Suprapubic skin (tissue), 4 donors: ENCODE measurements at regions not wholly inside any gene's neighbourhood (a gene's known extent, or its start where the extent isn't known, plus 50 kb on each side); places are given as distances from the start of the nearest gene placed in this dataset.

ENCODE experiments used
- DNase-seq, 2 donors: peaks; one replicate each; pipeline ENCODE4 v3.0.0-alpha.2; 2019; ENCODE audit warnings: low spot score in 2 of 2
- H3K27ac ChIP-seq: fragments of 200-600 bp; sonication (generic); one replicate; pipeline ENCODE4 v1.5.1; 2019
- H3K27me3 ChIP-seq: fragments of 200-600 bp; sonication (generic); one replicate; pipeline ENCODE4 v1.5.1; 2019
- H3K36me3 ChIP-seq: fragments of 200-600 bp; sonication (generic); one replicate; pipeline ENCODE4 v1.5.1; 2019
- H3K4me1 ChIP-seq: fragments of 200-600 bp; sonication (generic); one replicate; pipeline ENCODE4 v1.5.1; 2019
- H3K4me3 ChIP-seq: fragments of 200-600 bp; sonication (generic); one replicate; pipeline ENCODE4 v1.5.1; 2019; ENCODE audit warnings: mild to moderate bottlenecking
- H3K9me3 ChIP-seq: fragments of 200-600 bp; sonication (generic); one replicate; pipeline ENCODE4 v1.5.1; 2019
- EP300 ChIP-seq: sonication (generic); formaldehyde crosslinking; IDR thresholded peaks from one replicate; pipeline ENCODE4 v1.6.1; 2017; ENCODE audit warnings: antibody characterized with exemption
- POLR2A ChIP-seq, 2 donors: fragments of 450-650 bp; IDR thresholded peaks; one replicate each; pipeline ENCODE4 v1.6.1; 2017; ENCODE audit warnings: antibody characterized with exemption in 2 of 2, mild to moderate bottlenecking in 2 of 2, moderate library complexity in 2 of 2
- POLR2AphosphoS5 ChIP-seq, 3 donors: sonication (generic); formaldehyde crosslinking; IDR thresholded peaks; one replicate each; pipeline ENCODE4 v1.6.1; 2017; ENCODE audit warnings: antibody characterized with exemption in 3 of 3
- WGBS: methylation state at CpG from one replicate; pipeline ENCODE4 v1.1.5; 2018; 5-methylcytosine and 5-hydroxymethylcytosine counted together
- TF ChIP-seq, protein P1 (sequence below), 2 donors: fragments of 200-600 bp in 1 of 2; fragments of 450-650 bp in 1 of 2; sonication (generic) in 1 of 2; IDR thresholded peaks; one replicate each; pipeline ENCODE4 v1.5.1; 2016 to 2019; ENCODE audit warnings: antibody characterized with exemption in 2 of 2, mild to moderate bottlenecking in 1 of 2, moderate library complexity in 1 of 2

DNA sequence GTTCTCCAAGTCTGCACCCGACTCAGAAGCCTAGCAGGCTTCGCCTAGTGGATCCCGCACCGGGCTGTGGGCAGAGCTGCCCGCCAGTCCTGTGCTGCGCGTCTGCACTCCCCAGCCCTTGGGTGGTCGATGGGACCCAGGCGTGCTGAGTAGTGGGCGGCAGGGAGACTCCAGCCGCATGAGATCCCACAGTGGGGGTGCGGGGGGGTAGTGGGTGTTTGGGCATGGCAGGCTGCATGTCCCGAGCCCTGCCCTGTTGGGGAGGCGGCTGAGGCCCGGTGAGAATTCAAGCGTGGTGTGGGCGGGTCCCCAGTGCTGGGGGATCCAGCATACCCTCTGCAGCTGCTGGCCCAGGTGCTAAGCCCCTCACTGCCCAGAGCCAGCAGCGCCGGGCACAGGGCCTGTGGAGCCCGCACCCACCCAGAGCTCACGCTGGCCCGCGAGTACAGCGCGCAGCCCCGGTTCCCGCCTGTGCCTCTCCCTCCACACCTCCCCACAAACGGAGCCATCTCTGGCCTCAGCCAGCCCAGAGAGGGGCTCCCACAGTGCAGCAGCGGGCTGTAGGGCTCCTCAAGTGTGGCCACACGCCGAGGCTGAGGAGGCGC, 53.9 kb upstream of the BNC2 start:
- DNase-seq: no peak
- Histone ChIP-seq H3K4me3 (no peak overlapping the region), H3K36me3 (no peaks in the 10 kb centered on the region), H3K27me3 (no peaks in the 10 kb centered on the region), H3K4me1 (no peaks in the 10 kb centered on the region), H3K9me3 (no peaks in the 10 kb centered on the region), H3K27ac (no peak overlapping the region)
- TF ChIP-seq POLR2A (IDR thresholded peaks at IDR 0.05) (no peak), POLR2AphosphoS5 (IDR thresholded peaks at IDR 0.05) (no peak), EP300 (no peak)
- TF ChIP-seq, protein P1, sequence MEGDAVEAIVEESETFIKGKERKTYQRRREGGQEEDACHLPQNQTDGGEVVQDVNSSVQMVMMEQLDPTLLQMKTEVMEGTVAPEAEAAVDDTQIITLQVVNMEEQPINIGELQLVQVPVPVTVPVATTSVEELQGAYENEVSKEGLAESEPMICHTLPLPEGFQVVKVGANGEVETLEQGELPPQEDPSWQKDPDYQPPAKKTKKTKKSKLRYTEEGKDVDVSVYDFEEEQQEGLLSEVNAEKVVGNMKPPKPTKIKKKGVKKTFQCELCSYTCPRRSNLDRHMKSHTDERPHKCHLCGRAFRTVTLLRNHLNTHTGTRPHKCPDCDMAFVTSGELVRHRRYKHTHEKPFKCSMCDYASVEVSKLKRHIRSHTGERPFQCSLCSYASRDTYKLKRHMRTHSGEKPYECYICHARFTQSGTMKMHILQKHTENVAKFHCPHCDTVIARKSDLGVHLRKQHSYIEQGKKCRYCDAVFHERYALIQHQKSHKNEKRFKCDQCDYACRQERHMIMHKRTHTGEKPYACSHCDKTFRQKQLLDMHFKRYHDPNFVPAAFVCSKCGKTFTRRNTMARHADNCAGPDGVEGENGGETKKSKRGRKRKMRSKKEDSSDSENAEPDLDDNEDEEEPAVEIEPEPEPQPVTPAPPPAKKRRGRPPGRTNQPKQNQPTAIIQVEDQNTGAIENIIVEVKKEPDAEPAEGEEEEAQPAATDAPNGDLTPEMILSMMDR (IDR thresholded peaks at IDR 0.05): no peak
- 95% methylated on average over 14 of the region's 32 CpGs for WGBS

DNA sequence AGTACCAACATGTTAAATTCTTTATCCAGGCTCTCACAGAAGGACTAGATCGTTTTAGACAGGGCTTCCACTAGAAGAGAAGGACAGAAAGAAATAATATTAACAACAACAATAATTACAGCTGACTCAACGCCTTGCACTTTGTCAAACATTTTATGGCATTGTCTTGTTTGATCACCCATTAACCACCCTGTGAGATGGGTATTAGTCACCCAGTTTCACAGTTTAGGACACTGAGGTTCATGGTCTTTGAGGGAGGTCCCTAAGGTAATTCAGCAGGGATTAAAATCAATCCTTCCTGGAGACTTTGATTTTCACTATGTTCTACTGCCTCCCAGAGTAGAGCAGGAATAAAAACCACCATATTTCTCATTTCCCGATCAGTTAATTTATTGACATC, 51.4 kb upstream of the BNC2 start:
- Histone ChIP-seq H3K4me3 (no peak overlapping the region), H3K36me3 (no peaks in the 10 kb centered on the region), H3K4me1 (no peaks in the 10 kb centered on the region), H3K27ac (no peak overlapping the region), H3K9me3 (no peaks in the 10 kb centered on the region), H3K27me3 (no peaks in the 10 kb centered on the region)
- TF ChIP-seq POLR2AphosphoS5 (IDR thresholded peaks at IDR 0.05) (no peak), POLR2A (IDR thresholded peaks at IDR 0.05) (no peak), EP300 (no peak)
- TF ChIP-seq, protein P1 (IDR thresholded peaks at IDR 0.05): no peak
- no peak for DNase-seq
- whole genome bisulfite sequencing: 46% methylated on average over 3 of the region's 3 CpGs
